Neural cell (in vitro differentiated cells): ENCODE measurements at regions not wholly inside any gene's neighbourhood (a gene's known extent, or its start where the extent isn't known, plus 50 kb on each side); places are given as distances from the start of the nearest gene placed in this dataset.

Experiments
- EP300 ChIP-seq: fragments of 450-650 bp; conservative IDR thresholded peaks from 2 replicates; pipeline ENCODE4 v1.6.1; 2014; ENCODE audit warnings: antibody characterized with exemption, mild to moderate bottlenecking, moderate library complexity; ENCODE audit not compliant: poor library complexity, severe bottlenecking
- EZH2 ChIP-seq: fragments of 200-600, 300-800 bp; shearing (Covaris generic), sonication (generic); IDR thresholded peaks from 2 replicates; pipeline ENCODE4 v1.6.1; 2014; ENCODE audit warnings: antibody characterized with exemption, low read length, borderline replicate concordance, mild to moderate bottlenecking; ENCODE audit not compliant: insufficient read depth, poor library complexity, severe bottlenecking
- MXI1 ChIP-seq: fragments of 450-650 bp; conservative IDR thresholded peaks from 2 replicates; pipeline ENCODE4 v1.6.1; 2014; ENCODE audit warnings: antibody characterized with exemption, mild to moderate bottlenecking; ENCODE audit not compliant: poor library complexity, severe bottlenecking
- POLR2AphosphoS5 ChIP-seq: IDR thresholded peaks from 2 replicates; pipeline ENCODE4 v1.6.1; 2012
- RAD21 ChIP-seq: fragments of 450-650 bp; conservative IDR thresholded peaks from 2 replicates; pipeline ENCODE4 v1.6.1; 2014; ENCODE audit warnings: antibody characterized with exemption, mild to moderate bottlenecking, moderate library complexity
- TF ChIP-seq, protein P1 (sequence below): fragments of 450-650 bp; IDR thresholded peaks from 2 replicates; pipeline ENCODE4 v1.5.1; 2014; ENCODE audit warnings: antibody characterized with exemption, mild to moderate bottlenecking, moderate library complexity; ENCODE audit not compliant: poor library complexity, severe bottlenecking
- TF ChIP-seq, protein P2 (sequence below): IDR thresholded peaks from 2 replicates; pipeline ENCODE4 v1.6.1; 2012; ENCODE audit warnings: borderline replicate concordance

DNA sequence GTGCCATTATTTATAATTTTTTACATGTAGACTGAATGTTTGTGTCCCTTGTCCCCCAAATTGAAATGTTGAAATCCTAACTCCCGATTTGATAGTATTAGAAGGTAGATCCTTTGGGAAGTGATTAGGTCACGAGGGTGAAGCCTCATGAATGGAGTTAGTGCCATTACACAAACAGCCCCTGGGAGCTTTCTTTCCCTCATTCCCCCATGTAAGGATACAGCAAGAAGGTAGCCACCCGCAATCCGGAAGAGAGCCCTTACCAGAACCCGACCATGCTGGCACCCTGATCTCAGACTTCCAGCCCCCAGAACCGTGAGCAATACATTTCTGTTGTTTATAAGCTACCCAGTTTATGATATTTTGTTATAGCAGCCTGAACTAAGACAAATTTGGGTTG, 143.2 kb downstream of the NPIPB5 start:
- no peak for TF ChIP-seq MXI1
- no peak for TF ChIP-seq EZH2
- TF ChIP-seq RAD21, result no peak
- TF ChIP-seq, protein P1, sequence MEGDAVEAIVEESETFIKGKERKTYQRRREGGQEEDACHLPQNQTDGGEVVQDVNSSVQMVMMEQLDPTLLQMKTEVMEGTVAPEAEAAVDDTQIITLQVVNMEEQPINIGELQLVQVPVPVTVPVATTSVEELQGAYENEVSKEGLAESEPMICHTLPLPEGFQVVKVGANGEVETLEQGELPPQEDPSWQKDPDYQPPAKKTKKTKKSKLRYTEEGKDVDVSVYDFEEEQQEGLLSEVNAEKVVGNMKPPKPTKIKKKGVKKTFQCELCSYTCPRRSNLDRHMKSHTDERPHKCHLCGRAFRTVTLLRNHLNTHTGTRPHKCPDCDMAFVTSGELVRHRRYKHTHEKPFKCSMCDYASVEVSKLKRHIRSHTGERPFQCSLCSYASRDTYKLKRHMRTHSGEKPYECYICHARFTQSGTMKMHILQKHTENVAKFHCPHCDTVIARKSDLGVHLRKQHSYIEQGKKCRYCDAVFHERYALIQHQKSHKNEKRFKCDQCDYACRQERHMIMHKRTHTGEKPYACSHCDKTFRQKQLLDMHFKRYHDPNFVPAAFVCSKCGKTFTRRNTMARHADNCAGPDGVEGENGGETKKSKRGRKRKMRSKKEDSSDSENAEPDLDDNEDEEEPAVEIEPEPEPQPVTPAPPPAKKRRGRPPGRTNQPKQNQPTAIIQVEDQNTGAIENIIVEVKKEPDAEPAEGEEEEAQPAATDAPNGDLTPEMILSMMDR, result no peak
- TF ChIP-seq POLR2AphosphoS5, result no peak
- TF ChIP-seq, protein P2, sequence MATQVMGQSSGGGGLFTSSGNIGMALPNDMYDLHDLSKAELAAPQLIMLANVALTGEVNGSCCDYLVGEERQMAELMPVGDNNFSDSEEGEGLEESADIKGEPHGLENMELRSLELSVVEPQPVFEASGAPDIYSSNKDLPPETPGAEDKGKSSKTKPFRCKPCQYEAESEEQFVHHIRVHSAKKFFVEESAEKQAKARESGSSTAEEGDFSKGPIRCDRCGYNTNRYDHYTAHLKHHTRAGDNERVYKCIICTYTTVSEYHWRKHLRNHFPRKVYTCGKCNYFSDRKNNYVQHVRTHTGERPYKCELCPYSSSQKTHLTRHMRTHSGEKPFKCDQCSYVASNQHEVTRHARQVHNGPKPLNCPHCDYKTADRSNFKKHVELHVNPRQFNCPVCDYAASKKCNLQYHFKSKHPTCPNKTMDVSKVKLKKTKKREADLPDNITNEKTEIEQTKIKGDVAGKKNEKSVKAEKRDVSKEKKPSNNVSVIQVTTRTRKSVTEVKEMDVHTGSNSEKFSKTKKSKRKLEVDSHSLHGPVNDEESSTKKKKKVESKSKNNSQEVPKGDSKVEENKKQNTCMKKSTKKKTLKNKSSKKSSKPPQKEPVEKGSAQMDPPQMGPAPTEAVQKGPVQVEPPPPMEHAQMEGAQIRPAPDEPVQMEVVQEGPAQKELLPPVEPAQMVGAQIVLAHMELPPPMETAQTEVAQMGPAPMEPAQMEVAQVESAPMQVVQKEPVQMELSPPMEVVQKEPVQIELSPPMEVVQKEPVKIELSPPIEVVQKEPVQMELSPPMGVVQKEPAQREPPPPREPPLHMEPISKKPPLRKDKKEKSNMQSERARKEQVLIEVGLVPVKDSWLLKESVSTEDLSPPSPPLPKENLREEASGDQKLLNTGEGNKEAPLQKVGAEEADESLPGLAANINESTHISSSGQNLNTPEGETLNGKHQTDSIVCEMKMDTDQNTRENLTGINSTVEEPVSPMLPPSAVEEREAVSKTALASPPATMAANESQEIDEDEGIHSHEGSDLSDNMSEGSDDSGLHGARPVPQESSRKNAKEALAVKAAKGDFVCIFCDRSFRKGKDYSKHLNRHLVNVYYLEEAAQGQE, result no peak
- TF ChIP-seq EP300, result no peak
